Upper lobe of left lung (tissue), 6 donors: ENCODE measurements at regions not wholly inside any gene's neighbourhood (a gene's known extent, or its start where the extent isn't known, plus 50 kb on each side); places are given as distances from the start of the nearest gene placed in this dataset.
"Not testable (repeated sequence)": the region's sequence is repeated elsewhere in the genome, so short reads cannot be mapped to it uniquely, and the experiment has no call there.

Source experiments
- ATAC-seq, 2 donors: fragments of 200-7000 bp; cut with Tn5 transposase; one replicate each; pipeline ENCODE4 v1.9.1; 2022; ENCODE audit warnings: mild to moderate bottlenecking in 2 of 2, moderate library complexity in 2 of 2; ENCODE audit not compliant: low FRiP score in 2 of 2
- DNase-seq, 2 donors: peaks; one replicate each; pipeline ENCODE4 v3.0.0-alpha.2; 2019 to 2020
- H3K27ac ChIP-seq, 4 donors: fragments of 200-600 bp; sonication (generic); one replicate each; pipeline ENCODE4 v1.5.1; 2016 to 2019
- H3K27me3 ChIP-seq, 4 donors: fragments of 200-600 bp; sonication (generic); one replicate each; pipeline ENCODE4 v1.5.1; 2017 to 2019
- H3K36me3 ChIP-seq, 4 donors: fragments of 200-600 bp; sonication (generic); one replicate each; pipeline ENCODE4 v1.5.1; 2016 to 2019
- H3K4me1 ChIP-seq, 4 donors: fragments of 200-600 bp; sonication (generic); one replicate each; pipeline ENCODE4 v1.5.1; 2018 to 2019
- H3K4me3 ChIP-seq, 4 donors: fragments of 200-600 bp; sonication (generic); one replicate each; pipeline ENCODE4 v1.5.1; 2017 to 2019; ENCODE audit warnings: mild to moderate bottlenecking in 2 of 4, moderate library complexity in 1 of 4
- H3K9me3 ChIP-seq, 4 donors: fragments of 200-600 bp; sonication (generic); one replicate each; pipeline ENCODE4 v1.5.1; 2018 to 2019
- CTCF ChIP-seq, 6 experiments: fragments of 450-650 bp in 4 of 6; fragments of 200-600 bp in 2 of 6; sonication (generic) in 2 of 6; IDR thresholded peaks; one replicate each; pipeline ENCODE4 v1.5.1; 2016 to 2019; ENCODE audit warnings: antibody characterized with exemption in 6 of 6
- EP300 ChIP-seq, 4 donors: sonication (generic); formaldehyde crosslinking; IDR thresholded peaks; one replicate each; pipeline ENCODE4 v1.5.1; 2017; ENCODE audit warnings: antibody characterized with exemption in 4 of 4, control low read depth in 2 of 4
- POLR2A ChIP-seq, 4 donors: fragments of 450-650 bp; IDR thresholded peaks; one replicate each; pipeline ENCODE4 v1.5.1; 2016 to 2017; ENCODE audit warnings: antibody characterized with exemption in 4 of 4, mild to moderate bottlenecking in 2 of 4
- POLR2AphosphoS5 ChIP-seq, 2 donors: sonication (generic); formaldehyde crosslinking; IDR thresholded peaks; one replicate each; pipeline ENCODE4 v1.5.1; 2017; ENCODE audit warnings: antibody characterized with exemption in 2 of 2
- WGBS, 2 donors: methylation state at CpG; one replicate each; pipeline ENCODE4 v1.1.5; 2017 to 2018; 5-methylcytosine and 5-hydroxymethylcytosine counted together
- donor health status: DM: no; HTN: no; CAD: no; lungs with moderate emphysema.
- donor health status: DM: no; HTN: yes; CAD: no; lungs with severe emphysema.

DNA sequence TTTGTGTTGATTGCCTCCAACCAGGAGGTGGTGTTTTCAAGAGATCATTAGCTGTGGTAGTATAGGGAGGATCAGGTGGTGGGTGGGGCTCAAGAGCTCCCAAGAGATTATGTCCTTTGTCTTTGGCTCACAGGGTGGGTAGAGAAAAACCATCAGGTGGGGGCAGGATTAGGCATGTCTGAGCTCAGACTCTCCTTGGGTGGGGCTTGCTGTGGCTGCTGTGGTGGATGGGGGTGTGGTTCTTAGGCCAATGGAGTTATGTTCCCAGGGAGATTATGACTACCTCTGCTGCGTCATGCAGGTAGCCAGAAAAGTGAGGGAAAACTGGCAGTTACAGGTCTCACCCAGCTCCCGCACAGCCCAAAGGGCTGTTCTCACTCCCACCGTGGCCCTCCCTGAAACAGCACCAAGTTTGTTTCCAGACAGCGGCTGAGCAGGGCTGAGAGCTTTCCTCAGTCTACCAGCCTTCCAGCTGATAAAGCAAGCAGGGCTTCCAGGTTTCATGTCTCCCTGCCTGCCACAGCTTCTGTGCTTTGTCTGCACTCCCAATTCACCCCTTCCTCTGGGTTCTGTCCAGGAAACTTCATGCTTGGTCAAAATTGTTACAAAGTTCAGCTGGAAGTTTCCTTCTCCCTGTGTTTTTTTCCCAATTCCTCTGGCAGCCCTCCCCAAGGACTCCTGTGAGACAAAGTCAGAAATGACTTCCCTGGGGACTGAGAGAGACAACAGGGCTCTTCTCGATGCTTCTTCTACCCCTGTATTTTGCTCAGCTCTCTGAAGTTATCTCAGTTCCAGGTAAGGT lies 481.1 kb upstream of the MAN1A1 start:
- no peaks in the 10 kb centered on the region for H3K4me1 ChIP-seq
- no peak overlapping the region for H3K4me3 ChIP-seq
- no peak for TF ChIP-seq EP300 (IDR thresholded peaks at IDR 0.05)
- TF ChIP-seq POLR2AphosphoS5 (IDR thresholded peaks at IDR 0.05) = no peak
- TF ChIP-seq POLR2A (IDR thresholded peaks at IDR 0.05) = no peak
- no peak for TF ChIP-seq CTCF (IDR thresholded peaks at IDR 0.05)
- ATAC-seq (no peak), DNase-seq (no peak)
- H3K27ac ChIP-seq = no peak overlapping the region
- H3K36me3 ChIP-seq = no peaks in the 10 kb centered on the region
- no peaks in the 10 kb centered on the region for H3K27me3 ChIP-seq
- whole genome bisulfite sequencing, 2 donors = 83 to 88% methylated on average over 4 to 5 of the region's 5 CpGs
- no peaks in the 10 kb centered on the region for H3K9me3 ChIP-seq

DNA sequence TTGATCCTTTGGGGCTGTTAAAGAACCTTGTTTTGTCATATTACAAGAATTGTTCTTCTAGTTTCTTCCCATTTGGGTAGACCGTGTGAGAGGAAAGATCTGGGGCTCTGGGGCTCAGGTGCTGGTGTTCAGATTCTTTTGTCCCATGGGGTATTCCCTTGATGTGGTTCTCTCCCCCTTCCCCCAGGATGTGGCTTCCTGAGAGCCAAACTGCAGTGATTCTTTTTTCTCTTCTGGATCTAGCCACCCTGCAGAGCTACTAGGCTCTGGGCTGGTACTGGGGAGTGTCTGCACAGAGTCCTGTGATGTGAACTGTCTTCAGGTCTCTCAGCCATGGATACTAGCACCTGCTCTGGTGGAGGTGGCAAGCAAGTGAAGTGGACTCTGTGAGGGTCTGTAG lies 480.5 kb upstream of the MAN1A1 start:
- H3K27ac ChIP-seq = no peak overlapping the region
- WGBS, 2 donors = 84 to 88% methylated on average over 1 of the region's 1 CpG
- no peaks in the 10 kb centered on the region for H3K36me3 ChIP-seq
- no peak for ATAC-seq
- H3K27me3 ChIP-seq = no peaks in the 10 kb centered on the region
- no peaks in the 10 kb centered on the region for H3K9me3 ChIP-seq
- DNase-seq = no peak
- TF ChIP-seq POLR2A (IDR thresholded peaks at IDR 0.05) (no peak), POLR2AphosphoS5 (IDR thresholded peaks at IDR 0.05) (no peak), CTCF (IDR thresholded peaks at IDR 0.05) (no peak), EP300 (IDR thresholded peaks at IDR 0.05) (no peak)
- H3K4me3 ChIP-seq = no peak overlapping the region
- H3K4me1 ChIP-seq = no peaks in the 10 kb centered on the region

DNA sequence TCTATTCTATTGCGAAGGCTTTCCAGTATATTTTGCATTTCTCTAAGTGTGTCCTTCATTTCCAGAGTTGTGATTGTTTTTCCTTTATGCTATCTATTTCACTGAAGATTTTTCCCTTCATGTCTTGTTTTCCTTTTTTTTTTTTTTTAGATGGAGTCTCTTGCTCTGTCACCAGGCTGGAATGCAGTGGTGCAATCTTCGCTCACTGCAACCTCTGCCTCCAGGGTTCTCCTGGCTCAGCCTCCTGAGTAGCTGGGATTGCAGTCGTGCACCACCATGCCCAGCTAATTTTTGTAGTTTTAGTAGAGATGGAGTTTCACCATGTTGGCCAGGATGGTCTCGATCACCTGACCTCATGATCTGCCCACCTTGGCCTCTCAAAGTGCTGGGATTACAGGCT lies 479.9 kb upstream of the MAN1A1 start:
- 90 to 93% methylated on average over 4 of the region's 4 CpGs for WGBS, 2 donors
- H3K4me1 ChIP-seq, H3K36me3 ChIP-seq, H3K4me3 ChIP-seq, DNase-seq, H3K9me3 ChIP-seq, H3K27ac ChIP-seq, H3K27me3 ChIP-seq, ATAC-seq: not testable (repeated sequence)

- 92 to 93% methylated on average over 2 of the region's 2 CpGs for WGBS, 2 donors
- no peak for TF ChIP-seq POLR2A (IDR thresholded peaks at IDR 0.05)
- TF ChIP-seq POLR2AphosphoS5 (IDR thresholded peaks at IDR 0.05) = no peak
- no peak for TF ChIP-seq CTCF (IDR thresholded peaks at IDR 0.05)
- no peak for TF ChIP-seq EP300 (IDR thresholded peaks at IDR 0.05)
- Histone ChIP-seq H3K9me3 (no peaks in the 10 kb centered on the region), H3K4me1 (no peaks in the 10 kb centered on the region), H3K27ac (no peak overlapping the region), H3K36me3 (no peaks in the 10 kb centered on the region), H3K4me3 (no peak overlapping the region), H3K27me3 (no peaks in the 10 kb centered on the region)
- ATAC-seq = no peak
- DNase-seq = no peak
These were observed 479.4 kb upstream of the MAN1A1 start for GRCh38 chr6:119829006-119829405.

- no peaks in the 10 kb centered on the region for H3K4me1 ChIP-seq
- ATAC-seq = no peak
- H3K36me3 ChIP-seq = no peaks in the 10 kb centered on the region
- no peak for DNase-seq
- TF ChIP-seq EP300 (IDR thresholded peaks at IDR 0.05) (no peak), CTCF (IDR thresholded peaks at IDR 0.05) (no peak), POLR2AphosphoS5 (IDR thresholded peaks at IDR 0.05) (no peak), POLR2A (IDR thresholded peaks at IDR 0.05) (no peak)
- H3K27ac ChIP-seq = no peak overlapping the region
- H3K4me3 ChIP-seq = no peak overlapping the region
- 44 to 52% methylated on average over 3 of the region's 3 CpGs for WGBS, 2 donors
- no peaks in the 10 kb centered on the region for H3K27me3 ChIP-seq
- no peaks in the 10 kb centered on the region for H3K9me3 ChIP-seq
These were observed 471.8 kb upstream of the MAN1A1 start for GRCh38 chr6:119821380-119821779.
